Activated T-helper 1 cell treated with anti-CD3 and anti-CD28 coated beads, Interleukin-12 subunit alpha, Interleukin-12 subunit beta, Interleukin-2, Interleukin-4 antibody, amounts not matched to agents 30 ng/mL and 10 ng/mL and 1 ng/mL, durations not matched to agents 14 hours and 24 hours and 36 hours (primary cell): ENCODE measurements at regions not wholly inside any gene's neighbourhood (a gene's known extent, or its start where the extent isn't known, plus 50 kb on each side); places are given as distances from the start of the nearest gene placed in this dataset.

ENCODE experiments used
- DNase-seq: peaks from one replicate; pipeline ENCODE4 v3.0.0; 2021; ENCODE audit warnings: low spot score
- H3K27ac Mint-ChIP-seq: one replicate; pipeline ENCODE4 v1.8.0; 2021; ENCODE audit warnings: mild to moderate bottlenecking, mixed read lengths
- H3K27me3 Mint-ChIP-seq: one replicate; pipeline ENCODE4 v1.8.0; 2022; ENCODE audit warnings: mild to moderate bottlenecking, moderate library complexity, mixed read lengths; ENCODE audit not compliant: insufficient read depth
- H3K36me3 Mint-ChIP-seq: one replicate; pipeline ENCODE4 v1.8.0; 2021; ENCODE audit warnings: low read depth, mixed read lengths
- H3K4me1 Mint-ChIP-seq: one replicate; pipeline ENCODE4 v1.8.0; 2021; ENCODE audit warnings: low read depth, mixed read lengths
- H3K4me3 Mint-ChIP-seq: one replicate; pipeline ENCODE4 v1.8.0; 2021; ENCODE audit warnings: mild to moderate bottlenecking, moderate library complexity, mixed read lengths
- H3K9me3 Mint-ChIP-seq: one replicate; pipeline ENCODE4 v1.8.0; 2021; ENCODE audit warnings: mixed read lengths
- intact Hi-C: fragments of 100-400 bp; cut with micrococcal nuclease; formaldehyde crosslinking; loops from one replicate; pipeline ENCODE4 v1.15.1; 2024

GRCh38 chr12:88416155-88416554 is 164.1 kb downstream of the KITLG start:
- intact Hi-C loops, result no loop called here
- DNase-seq, result no peak
- Mint-ChIP-seq H3K4me3 (no peak overlapping the region), H3K27me3 (no peaks in the 10 kb centered on the region), H3K4me1 (no peaks in the 10 kb centered on the region), H3K36me3 (no peaks in the 10 kb centered on the region), H3K9me3 (no peaks in the 10 kb centered on the region), H3K27ac (no peak overlapping the region)

DNA sequence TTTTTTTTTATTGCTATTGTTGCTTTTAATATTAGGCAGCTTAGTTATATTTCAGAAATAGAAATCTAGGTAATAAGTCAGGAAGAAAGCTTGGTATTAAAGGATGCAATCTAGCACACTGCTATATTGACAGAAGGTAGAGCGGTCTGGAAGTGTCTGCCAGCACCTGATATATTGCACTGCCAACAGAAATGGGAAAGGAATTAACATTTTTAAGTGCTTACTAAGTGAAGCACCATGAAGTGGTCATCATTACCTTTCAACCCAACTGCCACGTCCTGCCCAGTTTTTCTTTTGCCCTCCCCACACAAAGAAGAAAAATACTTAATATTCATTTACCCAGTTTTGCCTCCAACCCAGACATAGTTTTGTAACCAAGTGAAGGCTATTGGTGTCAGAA is 163.5 kb downstream of the KITLG start:
- H3K36me3 Mint-ChIP-seq, result no peaks in the 10 kb centered on the region
- no peak for DNase-seq
- no peaks in the 10 kb centered on the region for H3K4me1 Mint-ChIP-seq
- H3K9me3 Mint-ChIP-seq, result no peaks in the 10 kb centered on the region
- H3K4me3 Mint-ChIP-seq, result no peak overlapping the region
- no peak overlapping the region for H3K27ac Mint-ChIP-seq
- intact Hi-C loops, result no loop called here
- H3K27me3 Mint-ChIP-seq, result no peaks in the 10 kb centered on the region

- Mint-ChIP-seq H3K4me1 (no peaks in the 10 kb centered on the region), H3K9me3 (no peaks in the 10 kb centered on the region), H3K27ac (no peak overlapping the region), H3K4me3 (no peak overlapping the region), H3K27me3 (no peaks in the 10 kb centered on the region), H3K36me3 (no peaks in the 10 kb centered on the region)
- DNase-seq, result no peak
- intact Hi-C loops, result no loop called here
Measured at GRCh38 chr12:88417531-88417930, 162.7 kb downstream of the KITLG start.

DNA sequence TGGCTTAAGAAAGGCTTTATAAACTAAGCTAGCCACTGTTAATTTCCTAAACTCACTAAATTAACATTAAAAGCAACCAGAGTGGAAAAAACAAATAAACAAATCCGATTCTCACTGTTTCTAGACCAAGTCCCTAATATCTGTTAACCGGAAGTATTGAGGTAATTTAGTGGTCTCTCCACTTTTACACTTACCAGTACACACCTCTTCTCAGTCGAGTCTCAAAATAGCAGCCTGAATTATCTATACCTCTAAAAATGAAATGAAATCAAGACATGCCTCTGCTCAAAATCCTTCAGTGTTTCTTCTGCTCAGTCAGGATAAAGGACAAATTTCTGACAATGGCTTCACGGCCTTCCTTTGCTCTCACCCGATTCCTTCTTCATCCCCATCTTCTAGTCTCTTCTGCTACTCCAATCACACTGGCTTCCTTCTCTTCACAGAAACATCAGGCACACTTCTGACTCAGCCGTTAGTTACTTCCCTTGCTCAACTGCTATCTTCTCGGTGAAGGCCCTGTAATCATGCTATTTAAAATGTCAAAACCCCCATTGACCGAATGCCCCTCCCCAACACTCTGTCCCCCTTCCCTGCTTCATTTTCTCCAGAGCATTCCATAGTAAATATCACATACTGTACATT is 161.3 kb downstream of the KITLG start:
- Mint-ChIP-seq H3K4me1 (no peaks in the 10 kb centered on the region), H3K27me3 (no peaks in the 10 kb centered on the region)

GRCh38 chr12:88419794-88420193 is 160.5 kb downstream of the KITLG start:
- DNase-seq, result no peak
- no peak overlapping the region for H3K27ac Mint-ChIP-seq
- H3K9me3 Mint-ChIP-seq, result no peaks in the 10 kb centered on the region
- no peaks in the 10 kb centered on the region for H3K4me1 Mint-ChIP-seq
- intact Hi-C loops, result no loop called here
- no peaks in the 10 kb centered on the region for H3K27me3 Mint-ChIP-seq
- no peaks in the 10 kb centered on the region for H3K36me3 Mint-ChIP-seq
- H3K4me3 Mint-ChIP-seq, result no peak overlapping the region

More for the DNA sequence above, 161.3 kb downstream of the KITLG start:
- intact Hi-C loops, result no loop called here
- H3K4me3 Mint-ChIP-seq, result no peak overlapping the region
- no peak for DNase-seq
- H3K27ac Mint-ChIP-seq, result no peak overlapping the region
- no peaks in the 10 kb centered on the region for H3K36me3 Mint-ChIP-seq
- H3K9me3 Mint-ChIP-seq, result no peaks in the 10 kb centered on the region

GRCh38 chr12:88420457-88420856 is 159.8 kb downstream of the KITLG start:
- no peaks in the 10 kb centered on the region for H3K27me3 Mint-ChIP-seq
- no peaks in the 10 kb centered on the region for H3K36me3 Mint-ChIP-seq
- intact Hi-C loops, result no loop called here
- no peak overlapping the region for H3K4me3 Mint-ChIP-seq
- H3K9me3 Mint-ChIP-seq, result no peaks in the 10 kb centered on the region
- DNase-seq, result no peak
- no peaks in the 10 kb centered on the region for H3K4me1 Mint-ChIP-seq
- H3K27ac Mint-ChIP-seq, result no peak overlapping the region

- DNase-seq, result no peak
- intact Hi-C loops, result no loop called here
- Mint-ChIP-seq H3K4me1 (no peaks in the 10 kb centered on the region), H3K27ac (no peak overlapping the region), H3K36me3 (no peaks in the 10 kb centered on the region), H3K9me3 (no peaks in the 10 kb centered on the region), H3K27me3 (peaks cover 4% of the 10 kb centered on the region), H3K4me3 (no peak overlapping the region)
Measured at GRCh38 chr12:88424791-88425730, 155.2 kb downstream of the KITLG start.

DNA sequence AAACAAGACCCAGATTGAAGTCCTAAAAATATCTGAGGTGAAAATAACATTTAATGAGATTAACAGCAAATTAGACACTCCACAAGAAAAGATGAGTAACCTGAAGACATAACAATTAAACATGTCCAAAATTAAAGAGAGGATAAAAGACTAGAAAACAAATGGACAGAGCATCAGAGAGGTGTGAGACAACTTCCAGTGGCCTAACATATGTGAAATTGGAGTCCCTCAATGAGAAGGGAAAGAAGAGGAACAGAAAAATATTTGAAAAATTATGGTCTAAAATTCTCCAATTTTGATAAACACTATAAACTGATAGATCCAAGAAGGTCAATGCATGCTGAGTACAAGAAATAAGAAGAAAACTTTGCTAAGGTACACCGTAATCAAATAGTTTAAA is 151.9 kb downstream of the KITLG start:
- Mint-ChIP-seq H3K27me3 (peaks cover 4% of the 10 kb centered on the region), H3K27ac (no peak overlapping the region), H3K4me1 (no peaks in the 10 kb centered on the region), H3K4me3 (no peak overlapping the region), H3K36me3 (no peaks in the 10 kb centered on the region), H3K9me3 (no peaks in the 10 kb centered on the region)
- no peak for DNase-seq
- intact Hi-C loops, result no loop called here

GRCh38 chr12:88431246-88431645 is 149.0 kb downstream of the KITLG start:
- intact Hi-C loops, result no loop called here
- peaks cover 2% of the 10 kb centered on the region for H3K27me3 Mint-ChIP-seq
- no peaks in the 10 kb centered on the region for H3K4me1 Mint-ChIP-seq
- no peak overlapping the region for H3K27ac Mint-ChIP-seq
- H3K4me3 Mint-ChIP-seq, result no peak overlapping the region
- DNase-seq, result no peak
- no peaks in the 10 kb centered on the region for H3K36me3 Mint-ChIP-seq
- H3K9me3 Mint-ChIP-seq, result no peaks in the 10 kb centered on the region

- intact Hi-C loops, result no loop called here
- Mint-ChIP-seq H3K27me3 (peaks cover 2% of the 10 kb centered on the region), H3K36me3 (no peaks in the 10 kb centered on the region), H3K9me3 (no peaks in the 10 kb centered on the region), H3K27ac (no peak overlapping the region), H3K4me3 (no peak overlapping the region), H3K4me1 (no peaks in the 10 kb centered on the region)
- DNase-seq, result no peak
Measured at GRCh38 chr12:88432531-88433490, 147.5 kb downstream of the KITLG start.

DNA sequence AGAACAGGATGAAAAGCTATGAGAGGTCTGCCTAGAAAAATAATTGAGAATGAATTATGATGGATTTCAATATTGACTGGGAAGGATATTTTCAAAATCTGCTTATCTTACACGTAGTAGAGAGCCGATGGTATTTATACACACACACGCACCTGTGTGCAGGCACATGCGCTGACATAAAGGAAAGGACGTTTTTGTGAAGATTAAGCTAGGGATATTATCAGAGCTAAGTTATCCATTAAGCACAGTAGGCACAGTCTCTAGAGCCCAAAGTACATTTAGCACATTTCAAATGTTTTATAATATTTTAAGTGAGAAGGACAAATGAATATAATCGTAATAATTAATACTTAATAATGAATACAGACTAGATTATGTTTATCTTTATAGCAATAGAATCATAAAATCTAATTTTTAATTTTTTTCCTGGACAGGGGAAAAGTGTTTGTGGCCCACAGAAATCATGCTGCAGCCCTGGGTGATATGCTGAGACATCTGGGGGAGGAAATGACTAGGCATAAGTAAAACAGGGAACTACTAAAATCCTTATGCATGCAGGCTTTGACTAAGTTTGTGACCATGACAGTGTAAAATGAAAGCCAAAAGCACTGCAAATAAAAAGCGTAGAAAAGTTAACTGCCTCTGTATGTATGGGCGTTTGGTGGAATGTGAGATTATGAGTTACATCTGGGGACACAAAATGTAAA is 146.1 kb downstream of the KITLG start:
- no peaks in the 10 kb centered on the region for H3K9me3 Mint-ChIP-seq
- H3K27me3 Mint-ChIP-seq, result peaks cover 4% of the 10 kb centered on the region
- no peaks in the 10 kb centered on the region for H3K36me3 Mint-ChIP-seq
- no peak overlapping the region for H3K27ac Mint-ChIP-seq
- no peak overlapping the region for H3K4me3 Mint-ChIP-seq
- intact Hi-C loops, result loop anchor here (1.0 kb wide), 1 partner anchor 292 kb away; the partner anchor contains the start of genes CEP290 and TMTC3
- no peaks in the 10 kb centered on the region for H3K4me1 Mint-ChIP-seq
- DNase-seq, result no peak

GRCh38 chr12:88435334-88436076 is 144.8 kb downstream of the KITLG start:
- Mint-ChIP-seq H3K36me3 (no peaks in the 10 kb centered on the region), H3K4me3 (no peak overlapping the region), H3K27ac (no peak overlapping the region), H3K4me1 (no peaks in the 10 kb centered on the region), H3K27me3 (peaks cover 4% of the 10 kb centered on the region), H3K9me3 (no peaks in the 10 kb centered on the region)
- intact Hi-C loops, result no loop called here
- DNase-seq, result no peak
